Lower lobe of right lung (tissue), 2 donors: ENCODE measurements at regions not wholly inside any gene's neighbourhood (a gene's known extent, or its start where the extent isn't known, plus 50 kb on each side); places are given as distances from the start of the nearest gene placed in this dataset.

ENCODE experiments used
- ATAC-seq, 2 donors: fragments of 200-7000 bp; cut with Tn5 transposase; one replicate each; pipeline ENCODE4 v1.9.1; 2020 to 2022; ENCODE audit warnings: mild to moderate bottlenecking in 2 of 2, moderate library complexity in 2 of 2
- DNase-seq: peaks from one replicate; pipeline ENCODE4 v3.0.0-alpha.2; 2020
- H3K27ac ChIP-seq: fragments of 200-600 bp; one replicate; pipeline ENCODE4 v1.8.0; 2022
- H3K27me3 ChIP-seq: fragments of 200-600 bp; one replicate; pipeline ENCODE4 v1.8.0; 2022; ENCODE audit warnings: low read depth
- H3K36me3 ChIP-seq: fragments of 200-600 bp; one replicate; pipeline ENCODE4 v1.8.0; 2022; ENCODE audit warnings: mild to moderate bottlenecking
- H3K4me1 ChIP-seq: fragments of 200-600 bp; one replicate; pipeline ENCODE4 v1.8.0; 2022
- H3K4me3 ChIP-seq: fragments of 200-600 bp; one replicate; pipeline ENCODE4 v1.8.0; 2022; ENCODE audit warnings: mild to moderate bottlenecking
- H3K9me3 ChIP-seq: fragments of 200-600 bp; one replicate; pipeline ENCODE4 v1.8.0; 2022
- CTCF ChIP-seq: fragments of 200-600 bp; IDR thresholded peaks from one replicate; pipeline ENCODE4 v1.8.0; 2022; ENCODE audit warnings: antibody characterized with exemption, mild to moderate bottlenecking
- intact Hi-C: fragments of 100-400 bp; cut with DNase I; formaldehyde crosslinking; loops from one replicate; pipeline ENCODE4 v1.11.0; 2022
- donor health status: DM: no; HTN: yes; CAD: no; lungs with severe emphysema.

- intact Hi-C loops = no loop called here
- ATAC-seq = peak; percentile 41 to 67
- no peaks in the 10 kb centered on the region for H3K27me3 ChIP-seq
- no peak for TF ChIP-seq CTCF
- no peak for DNase-seq
- H3K36me3 ChIP-seq = no peaks in the 10 kb centered on the region
- no peaks in the 10 kb centered on the region for H3K4me1 ChIP-seq
- no peaks in the 10 kb centered on the region for H3K9me3 ChIP-seq
- no peak overlapping the region for H3K4me3 ChIP-seq
- H3K27ac ChIP-seq = no peak overlapping the region
These were observed 369.6 kb downstream of the CYLC2 start for GRCh38 chr9:103364753-103365152.

- Histone ChIP-seq H3K4me1 (no peaks in the 10 kb centered on the region), H3K9me3 (no peaks in the 10 kb centered on the region), H3K4me3 (no peak overlapping the region), H3K36me3 (no peaks in the 10 kb centered on the region), H3K27ac (no peak overlapping the region), H3K27me3 (no peaks in the 10 kb centered on the region)
- intact Hi-C loops = no loop called here
- ATAC-seq (no peak), DNase-seq (no peak)
- TF ChIP-seq CTCF = no peak
These were observed 376.0 kb downstream of the CYLC2 start for GRCh38 chr9:103371152-103371551.

- Histone ChIP-seq H3K4me3 (no peak overlapping the region), H3K27me3 (no peaks in the 10 kb centered on the region), H3K27ac (no peak overlapping the region), H3K9me3 (no peaks in the 10 kb centered on the region), H3K36me3 (no peaks in the 10 kb centered on the region), H3K4me1 (no peaks in the 10 kb centered on the region)
- no peak for DNase-seq
- intact Hi-C loops = no loop called here
- no peak for TF ChIP-seq CTCF
- no peak for ATAC-seq
These were observed 377.7 kb downstream of the CYLC2 start for GRCh38 chr9:103372828-103373227.

GRCh38 chr9:103377667-103378066, 382.5 kb downstream of the CYLC2 start:
- no peaks in the 10 kb centered on the region for H3K4me1 ChIP-seq

GRCh38 chr9:103397868-103398600, 402.9 kb downstream of the CYLC2 start:
- intact Hi-C loops = no loop called here
- no peaks in the 10 kb centered on the region for H3K4me1 ChIP-seq
- H3K27ac ChIP-seq = no peak overlapping the region
- peak; percentile 62 for TF ChIP-seq CTCF
- H3K4me3 ChIP-seq = no peak overlapping the region
- peak; percentile 88 to 90 for ATAC-seq
- H3K36me3 ChIP-seq = no peaks in the 10 kb centered on the region
- no peaks in the 10 kb centered on the region for H3K9me3 ChIP-seq
- no peak for DNase-seq
- no peaks in the 10 kb centered on the region for H3K27me3 ChIP-seq

More at GRCh38 chr9:103377667-103378066, 382.5 kb downstream of the CYLC2 start:
- intact Hi-C loops = no loop called here
- ATAC-seq (no peak), DNase-seq (no peak)
- Histone ChIP-seq H3K27ac (no peak overlapping the region), H3K4me3 (no peak overlapping the region), H3K36me3 (no peaks in the 10 kb centered on the region), H3K27me3 (no peaks in the 10 kb centered on the region), H3K9me3 (no peaks in the 10 kb centered on the region)
- TF ChIP-seq CTCF = no peak
